PC-3 (cell line): ENCODE measurements at regions not wholly inside any gene's neighbourhood (a gene's known extent, or its start where the extent isn't known, plus 50 kb on each side); places are given as distances from the start of the nearest gene placed in this dataset.
A peak's percentile ranks its signal among the peaks of the same experiment; 100 is the strongest.

ENCODE experiments used
- ATAC-seq: fragments of 200-7000 bp; cut with Tn5 transposase; 2 replicates; pipeline ENCODE4 v1.9.1; 2020; ENCODE audit warnings: mild to moderate bottlenecking, moderate library complexity
- BruUV-seq: library from RNA; stranded (reverse); fragments of 400-500 nt; replicated peaks from 2 replicates; lab custom pipeline; 2021; lab: Mats Ljungman, UMichigan
- CTCF ChIA-PET: fragments of 300-600 bp; sonication (Branson Sonifier 250); formaldehyde crosslinking; loops from one replicate; lab custom pipeline; 2022; ENCODE audit warnings: antibody characterized with exemption; lab: Charles Lee
- POLR2A ChIA-PET: fragments of 300-600 bp; sonication (Branson Sonifier 250); formaldehyde crosslinking; loops from one replicate; lab custom pipeline; 2022; ENCODE audit warnings: antibody characterized with exemption; ENCODE audit not compliant: unreplicated experiment; lab: Charles Lee
- DNase-seq: peaks from one replicate; pipeline ENCODE4 v3.0.0-alpha.2; 2015
- H2AFZ ChIP-seq: fragments of 300-600 bp; sonication (generic); 2 replicates; pipeline ENCODE4 v1.6.0; 2016; ENCODE audit warnings: antibody characterized with exemption, low read length
- H3F3A ChIP-seq: fragments of 300-600 bp; sonication (generic); one replicate; pipeline ENCODE4 v1.6.0; 2017; ENCODE audit warnings: antibody characterized with exemption, low read length, control low read depth, mild to moderate bottlenecking; ENCODE audit not compliant: unreplicated experiment
- H3K27ac ChIP-seq: fragments of 300-600 bp; sonication (generic); 2 replicates; pipeline ENCODE4 v1.5.1; 2016; ENCODE audit warnings: mild to moderate bottlenecking, low read length
- H3K27me3 ChIP-seq: fragments of 300-600 bp; sonication (generic); 2 replicates; pipeline ENCODE4 v1.6.1; 2016; ENCODE audit warnings: low read length, mixed read lengths
- H3K36me3 ChIP-seq: fragments of 300-600 bp; sonication (generic); 2 replicates; pipeline ENCODE4 v1.6.1; 2016; ENCODE audit warnings: low read depth, mixed run types, low read length, mixed read lengths
- H3K4me1 ChIP-seq: fragments of 300-600 bp; sonication (generic); 2 replicates; pipeline ENCODE4 v1.5.1; 2016; ENCODE audit warnings: low read length; ENCODE audit not compliant: insufficient read depth
- H3K4me2 ChIP-seq: fragments of 300-600 bp; sonication (generic); 2 replicates; pipeline ENCODE4 v1.6.0; 2016; ENCODE audit warnings: low read length
- H3K4me3 ChIP-seq: fragments of 300-600 bp; sonication (generic); 2 replicates; pipeline ENCODE4 v1.5.1; 2016; ENCODE audit warnings: mild to moderate bottlenecking, low read length, mixed read lengths
- H3K79me2 ChIP-seq: fragments of 300-600 bp; sonication (generic); 2 replicates; pipeline ENCODE4 v1.6.1; 2017; ENCODE audit warnings: low read length, mixed read lengths
- H3K9ac ChIP-seq: fragments of 300-600 bp; sonication (generic); 2 replicates; pipeline ENCODE4 v1.6.0; 2016; ENCODE audit warnings: mild to moderate bottlenecking, low read length
- H3K9me2 ChIP-seq: fragments of 300-600 bp; sonication (generic); replicated peaks from 2 replicates; pipeline ENCODE4 v1.6.1; 2016; ENCODE audit warnings: mixed run types, low read length, mixed read lengths
- H3K9me3 ChIP-seq: fragments of 300-600 bp; sonication (generic); 2 replicates; pipeline ENCODE4 v1.6.1; 2016; ENCODE audit warnings: low read length, mixed read lengths
- H4K20me1 ChIP-seq: fragments of 300-600 bp; sonication (generic); 2 replicates; pipeline ENCODE4 v1.6.1; 2016; ENCODE audit warnings: low read length, mixed read lengths
- EZH2 ChIP-seq: fragments of 300-600 bp; sonication (generic); IDR thresholded peaks from one replicate; pipeline ENCODE4 v1.6.1; 2017; ENCODE audit warnings: antibody characterized with exemption, mild to moderate bottlenecking, low read length; ENCODE audit not compliant: unreplicated experiment
- EZH2phosphoT487 ChIP-seq: fragments of 300-600 bp; sonication (generic); IDR thresholded peaks from 2 replicates; pipeline ENCODE4 v1.6.1; 2018; ENCODE audit warnings: mild to moderate bottlenecking, antibody characterized with exemption, low read length, borderline replicate concordance
- intact Hi-C: fragments of 100-400 bp; cut with micrococcal nuclease; formaldehyde crosslinking; loops from 2 replicates; pipeline ENCODE4 v1.9.0; 2023
- TF ChIP-seq, protein P1 (sequence below): fragments of 300-600 bp; sonication (generic); conservative IDR thresholded peaks from 2 replicates; pipeline ENCODE4 v1.5.1; 2017; ENCODE audit warnings: antibody characterized with exemption, low read depth, mild to moderate bottlenecking, low read length

DNA sequence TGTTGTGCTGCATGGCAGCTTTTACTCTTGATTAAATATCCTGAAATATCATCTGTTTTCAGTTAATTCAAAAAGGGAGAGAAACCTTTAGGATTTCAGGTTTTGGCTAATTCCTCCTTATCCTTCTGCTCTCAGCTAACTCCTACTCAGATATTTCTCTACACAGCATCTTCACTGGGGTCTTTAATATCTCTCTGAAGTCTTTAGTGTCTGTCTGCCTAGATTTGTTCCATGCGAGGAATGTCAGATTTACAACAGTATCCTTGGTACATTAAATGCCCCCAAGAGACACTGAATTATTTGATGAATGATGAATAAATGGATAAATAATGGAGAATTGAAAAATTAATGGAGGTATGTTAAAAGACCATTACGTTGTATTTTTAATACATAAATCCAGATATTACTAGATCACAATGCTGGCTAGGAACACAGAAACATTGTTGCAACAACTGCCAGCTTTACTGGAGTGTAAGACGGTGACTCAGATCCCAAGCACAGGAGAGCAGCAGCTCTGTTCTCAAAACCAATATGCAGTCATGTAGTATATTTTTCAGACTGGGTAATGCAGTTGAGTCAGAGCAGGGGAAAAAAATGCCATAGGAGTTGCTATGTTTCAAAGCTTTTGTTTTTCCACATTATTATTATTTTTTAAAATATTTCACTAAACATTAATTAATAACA, 388.0 kb upstream of the SYT4 start:
- Histone ChIP-seq H4K20me1 (no peaks in the 10 kb centered on the region), H2AFZ (no peak overlapping the region), H3K9ac (no peak overlapping the region), H3K27ac (no peak overlapping the region), H3K27me3 (no peaks in the 10 kb centered on the region), H3K79me2 (no peaks in the 10 kb centered on the region), H3K36me3 (no peaks in the 10 kb centered on the region), H3K9me2 (no peaks in the 10 kb centered on the region), H3F3A (no peaks in the 10 kb centered on the region), H3K4me2 (no peak overlapping the region), H3K9me3 (no peaks in the 10 kb centered on the region), H3K4me3 (no peak overlapping the region), H3K4me1 (peaks cover 11% of the 10 kb centered on the region)
- intact Hi-C loops, result loop anchor here (1.0 kb wide), 1 partner anchor 112 kb away; no protein-coding TSS in a partner anchor
- ChIA-PET CTCF (no interaction called here), POLR2A (no interaction called here)
- no TSS peak for BruUV-seq
- ATAC-seq (peak; percentile 82), DNase-seq (peak; percentile 39)
- no peak for TF ChIP-seq EZH2

DNA sequence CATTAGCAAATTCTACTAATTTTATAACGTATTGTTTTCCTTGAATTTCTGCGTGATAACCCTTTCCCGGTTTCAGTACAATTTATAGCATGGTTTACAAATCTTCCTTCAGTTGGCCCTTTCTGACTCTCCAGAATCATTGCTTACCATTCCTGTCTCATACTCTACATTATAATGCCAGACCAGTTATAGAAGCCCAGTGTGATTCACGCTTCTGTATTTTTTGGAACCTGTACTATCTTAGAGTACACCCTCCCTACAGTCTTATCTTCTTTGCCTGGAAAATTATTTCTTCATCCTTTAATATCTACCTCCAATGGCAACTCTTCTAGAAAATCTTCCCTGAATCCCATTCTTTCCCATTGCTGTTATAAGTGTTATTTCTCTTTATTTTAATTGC, 391.6 kb upstream of the SYT4 start:
- BruUV-seq, result no TSS peak
- H3K79me2 ChIP-seq, result no peaks in the 10 kb centered on the region
- ATAC-seq (no peak), DNase-seq (no peak)
- no peak overlapping the region for H3K4me3 ChIP-seq
- TF ChIP-seq EZH2phosphoT487 (no peak), EZH2 (no peak)
- TF ChIP-seq, protein P1, sequence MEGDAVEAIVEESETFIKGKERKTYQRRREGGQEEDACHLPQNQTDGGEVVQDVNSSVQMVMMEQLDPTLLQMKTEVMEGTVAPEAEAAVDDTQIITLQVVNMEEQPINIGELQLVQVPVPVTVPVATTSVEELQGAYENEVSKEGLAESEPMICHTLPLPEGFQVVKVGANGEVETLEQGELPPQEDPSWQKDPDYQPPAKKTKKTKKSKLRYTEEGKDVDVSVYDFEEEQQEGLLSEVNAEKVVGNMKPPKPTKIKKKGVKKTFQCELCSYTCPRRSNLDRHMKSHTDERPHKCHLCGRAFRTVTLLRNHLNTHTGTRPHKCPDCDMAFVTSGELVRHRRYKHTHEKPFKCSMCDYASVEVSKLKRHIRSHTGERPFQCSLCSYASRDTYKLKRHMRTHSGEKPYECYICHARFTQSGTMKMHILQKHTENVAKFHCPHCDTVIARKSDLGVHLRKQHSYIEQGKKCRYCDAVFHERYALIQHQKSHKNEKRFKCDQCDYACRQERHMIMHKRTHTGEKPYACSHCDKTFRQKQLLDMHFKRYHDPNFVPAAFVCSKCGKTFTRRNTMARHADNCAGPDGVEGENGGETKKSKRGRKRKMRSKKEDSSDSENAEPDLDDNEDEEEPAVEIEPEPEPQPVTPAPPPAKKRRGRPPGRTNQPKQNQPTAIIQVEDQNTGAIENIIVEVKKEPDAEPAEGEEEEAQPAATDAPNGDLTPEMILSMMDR, result no peak
- no peak overlapping the region for H3K4me2 ChIP-seq
- intact Hi-C loops, result no loop called here
- H3K27me3 ChIP-seq, result no peaks in the 10 kb centered on the region
- no peaks in the 10 kb centered on the region for H3F3A ChIP-seq
- no peaks in the 10 kb centered on the region for H4K20me1 ChIP-seq
- no peak overlapping the region for H3K27ac ChIP-seq
- no peak overlapping the region for H2AFZ ChIP-seq
- H3K36me3 ChIP-seq, result no peaks in the 10 kb centered on the region
- no peaks in the 10 kb centered on the region for H3K9me2 ChIP-seq
- no peak overlapping the region for H3K9ac ChIP-seq
- ChIA-PET POLR2A (no interaction called here), CTCF (no interaction called here)
- 0 out of 2 replicates have a peak, but pooled peaks cover 3% of the 10 kb centered on the region for H3K4me1 ChIP-seq
- H3K9me3 ChIP-seq, result no peaks in the 10 kb centered on the region

DNA sequence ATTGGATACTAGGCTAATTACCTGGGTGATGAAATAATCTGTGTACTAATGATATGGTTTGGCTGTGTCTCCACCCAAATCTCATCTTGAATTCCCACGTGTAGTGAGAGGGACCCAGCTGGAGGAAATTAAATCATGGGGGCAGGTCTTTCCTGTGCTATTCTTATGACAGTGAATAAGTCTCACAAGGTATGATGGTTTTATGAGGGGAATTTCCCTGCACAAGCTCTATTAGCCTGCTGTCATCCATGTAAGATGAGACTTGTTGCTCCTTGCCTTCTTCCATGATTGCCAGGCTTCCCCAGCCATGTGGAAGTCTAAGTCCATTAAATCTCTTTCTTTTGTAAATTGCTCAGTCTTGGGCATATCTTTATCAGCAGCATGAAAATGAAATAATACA, 394.1 kb upstream of the SYT4 start:
- H3K36me3 ChIP-seq, result no peaks in the 10 kb centered on the region
- peak; percentile 15 for DNase-seq
- ChIA-PET CTCF (no interaction called here), POLR2A (no interaction called here)
- no peaks in the 10 kb centered on the region for H3K79me2 ChIP-seq
- H3K4me2 ChIP-seq, result no peak overlapping the region
- H3K4me3 ChIP-seq, result no peak overlapping the region
- no peak overlapping the region for H3K27ac ChIP-seq
- no peak for ATAC-seq
- H3K27me3 ChIP-seq, result no peaks in the 10 kb centered on the region
- H4K20me1 ChIP-seq, result no peaks in the 10 kb centered on the region
- no peak for TF ChIP-seq EZH2
- TF ChIP-seq EZH2phosphoT487, result no peak
- TF ChIP-seq, protein P1, result no peak
- H3K9me3 ChIP-seq, result no peaks in the 10 kb centered on the region
- H3K9me2 ChIP-seq, result no peaks in the 10 kb centered on the region
- H2AFZ ChIP-seq, result no peak overlapping the region
- no peaks in the 10 kb centered on the region for H3K4me1 ChIP-seq
- no peaks in the 10 kb centered on the region for H3F3A ChIP-seq
- intact Hi-C loops, result no loop called here
- H3K9ac ChIP-seq, result no peak overlapping the region
- no TSS peak for BruUV-seq
